Panc1 (cell line): ENCODE measurements at regions not wholly inside any gene's neighbourhood (a gene's known extent, or its start where the extent isn't known, plus 50 kb on each side); places are given as distances from the start of the nearest gene placed in this dataset.

Experiments
- ATAC-seq: fragments of 200-7000 bp; cut with Tn5 transposase; 2 replicates; pipeline ENCODE4 v1.9.1; 2020; ENCODE audit warnings: mild to moderate bottlenecking, moderate library complexity
- BruUV-seq: library from RNA; stranded (reverse); fragments of 400-500 nt; replicated peaks from 2 replicates; lab custom pipeline; 2021; lab: Mats Ljungman, UMichigan
- CTCF ChIA-PET: fragments of 300-600 bp; sonication (Branson Sonifier 250); formaldehyde crosslinking; loops from one replicate; lab custom pipeline; 2022; ENCODE audit warnings: antibody characterized with exemption; lab: Charles Lee
- POLR2A ChIA-PET: fragments of 300-600 bp; sonication (Branson Sonifier 250); formaldehyde crosslinking; loops from one replicate; lab custom pipeline; 2022; ENCODE audit warnings: antibody characterized with exemption; lab: Charles Lee
- DNase-seq: peaks from one replicate; pipeline ENCODE4 v3.0.0-alpha.2; 2010; ENCODE audit warnings: low read depth, low spot score
- H3K27ac ChIP-seq: 2 replicates; pipeline ENCODE4 v1.5.1; 2011; ENCODE audit warnings: mild to moderate bottlenecking, low read length, inconsistent platforms
- H3K27me3 ChIP-seq: fragments of 200-500 bp; sonication (Bioruptor generic); 2 replicates; pipeline ENCODE4 v1.6.0; 2014; ENCODE audit warnings: low read length, inconsistent platforms; ENCODE audit not compliant: control insufficient read depth, insufficient read depth
- H3K36me3 ChIP-seq: fragments of 200-500 bp; sonication (Bioruptor generic); 2 replicates; pipeline ENCODE4 v1.5.1; 2014; ENCODE audit warnings: inconsistent platforms, mild to moderate bottlenecking, low read length, moderate library complexity; ENCODE audit not compliant: control insufficient read depth, insufficient read depth
- H3K4me1 ChIP-seq: 2 replicates; pipeline ENCODE4 v1.5.1; 2011; ENCODE audit warnings: inconsistent platforms, mild to moderate bottlenecking, low read length, moderate library complexity; ENCODE audit not compliant: control insufficient read depth, insufficient read depth
- H3K4me3 ChIP-seq, 2 experiments: 2 replicates each; pipeline ENCODE4 v1.5.1; 2011 to 2012; ENCODE audit warnings: low read depth in 2 of 2, low read length in 2 of 2, mild to moderate bottlenecking in 2 of 2, inconsistent platforms in 1 of 2, moderate library complexity in 1 of 2
- H3K9me3 ChIP-seq: fragments of 200-500 bp; sonication (Bioruptor generic); 2 replicates; pipeline ENCODE4 v1.5.1; 2014; ENCODE audit warnings: low read depth, mild to moderate bottlenecking, inconsistent platforms, low read length, moderate library complexity; ENCODE audit not compliant: control insufficient read depth, insufficient read depth
- POLR2AphosphoS5 ChIP-seq: IDR thresholded peaks from 2 replicates; pipeline ENCODE4 v1.6.1; 2012; ENCODE audit warnings: mild to moderate bottlenecking, low read depth, low read length, moderate library complexity
- SIN3A ChIP-seq: IDR thresholded peaks from 2 replicates; pipeline ENCODE4 v1.6.1; 2012; ENCODE audit warnings: low read depth, mild to moderate bottlenecking, low read length, moderate library complexity, borderline replicate concordance; ENCODE audit not compliant: insufficient read depth
- TCF7L2 ChIP-seq: IDR thresholded peaks from 2 replicates; pipeline ENCODE4 v1.6.1; 2011; ENCODE audit warnings: mild to moderate bottlenecking, low read depth, low read length, inconsistent platforms
- in situ Hi-C: cut with HindIII; loops from 2 replicates; pipeline ENCODE4 v1.10.0; 2016; ENCODE audit warnings: low sequenced_read_pairs, low pct_unique_long_range_greater_than_20kb
- intact Hi-C: fragments of 100-400 bp; cut with micrococcal nuclease; formaldehyde crosslinking; loops from one replicate; pipeline ENCODE4 v1.10.0; 2022; ENCODE audit not compliant: unreplicated experiment
- TF ChIP-seq, protein P1 (sequence below): fragments of 450-650 bp; IDR thresholded peaks from 2 replicates; pipeline ENCODE4 v1.5.1; 2017; ENCODE audit warnings: mild to moderate bottlenecking
- TF ChIP-seq, protein P2 (sequence below), 2 experiments: IDR thresholded peaks; 2 replicates each; pipeline ENCODE4 v1.6.1; 2011 to 2012; ENCODE audit warnings: low read depth in 2 of 2, control low read depth in 1 of 2, low read length in 1 of 2, mild to moderate bottlenecking in 1 of 2, moderate library complexity in 1 of 2; ENCODE audit not compliant: insufficient read depth in 1 of 2

DNA sequence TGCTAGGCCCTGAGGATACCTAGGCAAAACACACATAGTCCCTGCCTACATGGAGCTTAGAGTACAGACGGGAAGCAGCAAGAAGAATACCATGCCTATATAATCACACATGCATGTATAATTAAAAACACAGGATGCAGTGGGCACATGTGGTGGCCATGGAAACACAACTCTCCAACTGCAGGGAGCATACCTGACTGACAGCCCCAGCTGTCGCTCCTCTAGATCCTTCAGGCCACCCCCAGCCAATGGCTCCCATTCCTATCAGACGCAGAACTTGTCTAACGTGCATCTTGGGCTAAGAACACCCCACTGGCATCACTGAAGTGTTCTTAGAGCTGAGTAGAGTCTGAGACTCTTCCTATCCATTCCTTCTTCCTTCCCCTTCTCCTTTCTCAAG lies 125.5 kb upstream of the FRMD4B start:
- ATAC-seq (no peak), DNase-seq (no peak)
- Histone ChIP-seq H3K36me3 (no peaks in the 10 kb centered on the region), H3K4me3 (no peak overlapping the region), H3K9me3 (no peaks in the 10 kb centered on the region), H3K4me1 (no peaks in the 10 kb centered on the region), H3K27ac (no peak overlapping the region), H3K27me3 (no peaks in the 10 kb centered on the region)
- in situ Hi-C loops (no loop called here), intact Hi-C loops (no loop called here)
- ChIA-PET CTCF (no interaction called here), POLR2A (interaction anchor here (0.5 kb wide), 1 partner anchor 10 kb away, joined by 5 read pairs; no protein-coding TSS in a partner anchor)
- no TSS peak for BruUV-seq
- TF ChIP-seq, protein P1, sequence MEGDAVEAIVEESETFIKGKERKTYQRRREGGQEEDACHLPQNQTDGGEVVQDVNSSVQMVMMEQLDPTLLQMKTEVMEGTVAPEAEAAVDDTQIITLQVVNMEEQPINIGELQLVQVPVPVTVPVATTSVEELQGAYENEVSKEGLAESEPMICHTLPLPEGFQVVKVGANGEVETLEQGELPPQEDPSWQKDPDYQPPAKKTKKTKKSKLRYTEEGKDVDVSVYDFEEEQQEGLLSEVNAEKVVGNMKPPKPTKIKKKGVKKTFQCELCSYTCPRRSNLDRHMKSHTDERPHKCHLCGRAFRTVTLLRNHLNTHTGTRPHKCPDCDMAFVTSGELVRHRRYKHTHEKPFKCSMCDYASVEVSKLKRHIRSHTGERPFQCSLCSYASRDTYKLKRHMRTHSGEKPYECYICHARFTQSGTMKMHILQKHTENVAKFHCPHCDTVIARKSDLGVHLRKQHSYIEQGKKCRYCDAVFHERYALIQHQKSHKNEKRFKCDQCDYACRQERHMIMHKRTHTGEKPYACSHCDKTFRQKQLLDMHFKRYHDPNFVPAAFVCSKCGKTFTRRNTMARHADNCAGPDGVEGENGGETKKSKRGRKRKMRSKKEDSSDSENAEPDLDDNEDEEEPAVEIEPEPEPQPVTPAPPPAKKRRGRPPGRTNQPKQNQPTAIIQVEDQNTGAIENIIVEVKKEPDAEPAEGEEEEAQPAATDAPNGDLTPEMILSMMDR, result no peak
- TF ChIP-seq POLR2AphosphoS5 (no peak), TCF7L2 (no peak), SIN3A (no peak)
- TF ChIP-seq, protein P2, sequence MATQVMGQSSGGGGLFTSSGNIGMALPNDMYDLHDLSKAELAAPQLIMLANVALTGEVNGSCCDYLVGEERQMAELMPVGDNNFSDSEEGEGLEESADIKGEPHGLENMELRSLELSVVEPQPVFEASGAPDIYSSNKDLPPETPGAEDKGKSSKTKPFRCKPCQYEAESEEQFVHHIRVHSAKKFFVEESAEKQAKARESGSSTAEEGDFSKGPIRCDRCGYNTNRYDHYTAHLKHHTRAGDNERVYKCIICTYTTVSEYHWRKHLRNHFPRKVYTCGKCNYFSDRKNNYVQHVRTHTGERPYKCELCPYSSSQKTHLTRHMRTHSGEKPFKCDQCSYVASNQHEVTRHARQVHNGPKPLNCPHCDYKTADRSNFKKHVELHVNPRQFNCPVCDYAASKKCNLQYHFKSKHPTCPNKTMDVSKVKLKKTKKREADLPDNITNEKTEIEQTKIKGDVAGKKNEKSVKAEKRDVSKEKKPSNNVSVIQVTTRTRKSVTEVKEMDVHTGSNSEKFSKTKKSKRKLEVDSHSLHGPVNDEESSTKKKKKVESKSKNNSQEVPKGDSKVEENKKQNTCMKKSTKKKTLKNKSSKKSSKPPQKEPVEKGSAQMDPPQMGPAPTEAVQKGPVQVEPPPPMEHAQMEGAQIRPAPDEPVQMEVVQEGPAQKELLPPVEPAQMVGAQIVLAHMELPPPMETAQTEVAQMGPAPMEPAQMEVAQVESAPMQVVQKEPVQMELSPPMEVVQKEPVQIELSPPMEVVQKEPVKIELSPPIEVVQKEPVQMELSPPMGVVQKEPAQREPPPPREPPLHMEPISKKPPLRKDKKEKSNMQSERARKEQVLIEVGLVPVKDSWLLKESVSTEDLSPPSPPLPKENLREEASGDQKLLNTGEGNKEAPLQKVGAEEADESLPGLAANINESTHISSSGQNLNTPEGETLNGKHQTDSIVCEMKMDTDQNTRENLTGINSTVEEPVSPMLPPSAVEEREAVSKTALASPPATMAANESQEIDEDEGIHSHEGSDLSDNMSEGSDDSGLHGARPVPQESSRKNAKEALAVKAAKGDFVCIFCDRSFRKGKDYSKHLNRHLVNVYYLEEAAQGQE (IDR thresholded peaks at IDR 0.05; ENCODE audit: insufficient read depth in 1 of 2, low read depth in 2 of 2, low read length in 1 of 2), result no peak

DNA sequence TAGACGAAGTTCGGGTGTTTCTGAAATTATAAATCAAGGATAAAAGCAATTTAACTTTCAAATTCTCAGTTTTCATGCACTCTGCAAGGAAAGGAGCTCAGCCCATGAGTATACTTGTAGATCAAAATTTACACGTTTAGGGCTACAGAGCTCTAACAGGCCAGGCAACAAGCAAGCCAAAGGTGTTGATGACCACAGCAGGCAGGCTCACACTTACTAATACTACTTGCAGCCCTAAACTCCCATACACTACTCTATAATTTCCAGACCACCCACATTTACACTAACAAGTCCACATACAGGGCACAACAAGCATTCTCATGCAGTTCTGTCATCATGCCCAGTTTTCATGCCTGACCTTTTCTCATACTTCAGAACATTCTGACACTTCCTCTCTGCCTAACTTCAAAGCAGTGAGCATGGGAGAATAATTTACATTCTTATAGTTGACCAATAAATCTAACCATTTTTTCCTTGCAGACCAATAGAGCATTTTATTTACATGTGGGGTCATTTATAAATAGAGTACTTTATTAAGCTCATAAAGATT lies 124.7 kb upstream of the FRMD4B start:
- ChIA-PET CTCF (no interaction called here), POLR2A (no interaction called here)
- no peak overlapping the region for H3K27ac ChIP-seq
- ATAC-seq, result no peak
- H3K27me3 ChIP-seq, result no peaks in the 10 kb centered on the region
- TF ChIP-seq, protein P1, result no peak
- TF ChIP-seq TCF7L2, result no peak
- TF ChIP-seq SIN3A, result no peak
- TF ChIP-seq, protein P2 (IDR thresholded peaks at IDR 0.05; ENCODE audit: insufficient read depth in 1 of 2, low read depth in 2 of 2, low read length in 1 of 2), result no peak
- TF ChIP-seq POLR2AphosphoS5, result no peak
- no peaks in the 10 kb centered on the region for H3K9me3 ChIP-seq
- no peak for DNase-seq
- intact Hi-C loops, result no loop called here
- BruUV-seq, result no TSS peak
- H3K36me3 ChIP-seq, result no peaks in the 10 kb centered on the region
- no peak overlapping the region for H3K4me3 ChIP-seq
- in situ Hi-C loops, result no loop called here
- H3K4me1 ChIP-seq, result no peaks in the 10 kb centered on the region
